RCC 7860 (cell line): ENCODE measurements at regions not wholly inside any gene's neighbourhood (a gene's known extent, or its start where the extent isn't known, plus 50 kb on each side); places are given as distances from the start of the nearest gene placed in this dataset.
A peak's percentile ranks its signal among the peaks of the same experiment; 100 is the strongest.

ENCODE experiments used
- DNase-seq: peaks from one replicate; pipeline ENCODE4 v3.0.0-alpha.2; 2015; ENCODE audit warnings: low spot score
- FAIRE-seq: peaks from 2 replicates; lab custom pipeline; 2012; peaks lifted over from hg19 to GRCh38; lab: Jason Lieb, UNC

- DNase-seq (no peak), FAIRE-seq (no peak)
Measured at GRCh38 chr11:80519596-80520506, 1079.0 kb upstream of the TENM4 start.

- FAIRE-seq = no peak
- DNase-seq = no peak
Measured at GRCh38 chr11:80517701-80518100, 1076.9 kb upstream of the TENM4 start.

- no peak for FAIRE-seq
- no peak for DNase-seq
Measured at GRCh38 chr11:80515097-80515496, 1074.3 kb upstream of the TENM4 start.

GRCh38 chr11:80512491-80512890 is 1071.7 kb upstream of the TENM4 start:
- DNase-seq (no peak), FAIRE-seq (no peak)

- DNase-seq = no peak
- FAIRE-seq = no peak
Measured at GRCh38 chr11:80505771-80506170, 1064.9 kb upstream of the TENM4 start.

GRCh38 chr11:80503990-80504389 is 1063.2 kb upstream of the TENM4 start:
- DNase-seq (no peak), FAIRE-seq (no peak)

- DNase-seq (no peak), FAIRE-seq (no peak)
Measured at GRCh38 chr11:80502511-80502910, 1061.7 kb upstream of the TENM4 start.

GRCh38 chr11:80495116-80495515 is 1054.3 kb upstream of the TENM4 start:
- FAIRE-seq (no peak), DNase-seq (no peak)

GRCh38 chr11:80487952-80488351 is 1047.1 kb upstream of the TENM4 start:
- DNase-seq = no peak
- FAIRE-seq = no peak

- DNase-seq (no peak), FAIRE-seq (no peak)
Measured at GRCh38 chr11:80486678-80487077, 1045.8 kb upstream of the TENM4 start.

- no peak for FAIRE-seq
Measured at GRCh38 chr11:80477178-80477577, 1036.3 kb upstream of the TENM4 start.

GRCh38 chr11:80473562-80473961 is 1032.7 kb upstream of the TENM4 start:
- no peak for DNase-seq
- no peak for FAIRE-seq

More at GRCh38 chr11:80477178-80477577, 1036.3 kb upstream of the TENM4 start:
- DNase-seq = no peak

GRCh38 chr11:80469871-80470270 is 1029.0 kb upstream of the TENM4 start:
- no peak for FAIRE-seq
- DNase-seq = no peak

GRCh38 chr11:80466570-80466969 is 1025.7 kb upstream of the TENM4 start:
- DNase-seq (no peak), FAIRE-seq (no peak)

- FAIRE-seq (no peak), DNase-seq (peak; percentile 10)
Measured at GRCh38 chr11:80462211-80462610, 1021.4 kb upstream of the TENM4 start.

GRCh38 chr11:80458376-80458775 is 1017.5 kb upstream of the TENM4 start:
- no peak for FAIRE-seq
- DNase-seq = no peak

- FAIRE-seq = no peak
Measured at GRCh38 chr11:80457823-80458222, 1017.0 kb upstream of the TENM4 start.

GRCh38 chr11:80455818-80456217 is 1015.0 kb upstream of the TENM4 start:
- no peak for FAIRE-seq
- DNase-seq = no peak

More at GRCh38 chr11:80457823-80458222, 1017.0 kb upstream of the TENM4 start:
- no peak for DNase-seq

- FAIRE-seq (no peak), DNase-seq (no peak)
Measured at GRCh38 chr11:80451105-80451504, 1010.3 kb upstream of the TENM4 start.

- FAIRE-seq = no peak
- no peak for DNase-seq
Measured at GRCh38 chr11:80448709-80449108, 1007.9 kb upstream of the TENM4 start.

GRCh38 chr11:80443177-80443576 is 1002.3 kb upstream of the TENM4 start:
- no peak for FAIRE-seq

GRCh38 chr11:80441821-80442220 is 1001.0 kb upstream of the TENM4 start:
- FAIRE-seq (no peak), DNase-seq (no peak)

More at GRCh38 chr11:80443177-80443576, 1002.3 kb upstream of the TENM4 start:
- DNase-seq = no peak

- FAIRE-seq (no peak), DNase-seq (no peak)
Measured at GRCh38 chr11:80440835-80441234, 1000.0 kb upstream of the TENM4 start.
